Tibial nerve (tissue), 4 donors: ENCODE measurements at regions not wholly inside any gene's neighbourhood (a gene's known extent, or its start where the extent isn't known, plus 50 kb on each side); places are given as distances from the start of the nearest gene placed in this dataset.

Experiments
- DNase-seq, 2 donors: peaks; one replicate each; pipeline ENCODE4 v3.0.0-alpha.2; 2019; ENCODE audit warnings: low spot score in 2 of 2
- H3K27ac ChIP-seq, 4 donors: fragments of 200-600 bp; sonication (generic) in 3 of 4; one replicate each; pipeline ENCODE4 v1.5.1; 2017 to 2019; ENCODE audit warnings: mild to moderate bottlenecking in 1 of 4
- H3K27me3 ChIP-seq, 2 donors: fragments of 200-600 bp; sonication (generic) in 1 of 2; one replicate each; pipeline versions ENCODE4 v1.5.1 to v1.6.0; 2017 to 2019
- H3K36me3 ChIP-seq, 3 donors: fragments of 200-600 bp; sonication (generic); one replicate each; pipeline ENCODE4 v1.5.1; 2018 to 2019
- H3K4me1 ChIP-seq, 4 donors: fragments of 200-600 bp; sonication (generic) in 3 of 4; one replicate each; pipeline ENCODE4 v1.5.1; 2017 to 2019
- H3K4me3 ChIP-seq, 4 donors: fragments of 200-600 bp; sonication (generic) in 3 of 4; one replicate each; pipeline ENCODE4 v1.5.1; 2017 to 2019; ENCODE audit warnings: mild to moderate bottlenecking in 1 of 4, moderate library complexity in 1 of 4
- H3K9me3 ChIP-seq, 4 donors: fragments of 200-600 bp; sonication (generic) in 3 of 4; one replicate each; pipeline ENCODE4 v1.5.1; 2017 to 2019
- EP300 ChIP-seq, 2 donors: sonication (generic); formaldehyde crosslinking; IDR thresholded peaks; one replicate each; pipeline ENCODE4 v1.6.1; 2017; ENCODE audit warnings: antibody characterized with exemption in 2 of 2, mild to moderate bottlenecking in 1 of 2
- POLR2A ChIP-seq, 2 donors: fragments of 450-650 bp; IDR thresholded peaks; one replicate each; pipeline ENCODE4 v1.6.1; 2017; ENCODE audit warnings: antibody characterized with exemption in 2 of 2, mild to moderate bottlenecking in 2 of 2, moderate library complexity in 2 of 2
- WGBS, 2 donors: methylation state at CpG; one replicate each; pipeline ENCODE4 v1.1.5; 2018; 5-methylcytosine and 5-hydroxymethylcytosine counted together
- TF ChIP-seq, protein P1 (sequence below), 5 experiments: fragments of 200-600 bp in 3 of 5; fragments of 450-650 bp in 2 of 5; sonication (generic) in 3 of 5; IDR thresholded peaks; one replicate each; pipeline ENCODE4 v1.5.1; 2016 to 2019; ENCODE audit warnings: antibody characterized with exemption in 5 of 5, mild to moderate bottlenecking in 3 of 5, moderate library complexity in 2 of 5

DNA sequence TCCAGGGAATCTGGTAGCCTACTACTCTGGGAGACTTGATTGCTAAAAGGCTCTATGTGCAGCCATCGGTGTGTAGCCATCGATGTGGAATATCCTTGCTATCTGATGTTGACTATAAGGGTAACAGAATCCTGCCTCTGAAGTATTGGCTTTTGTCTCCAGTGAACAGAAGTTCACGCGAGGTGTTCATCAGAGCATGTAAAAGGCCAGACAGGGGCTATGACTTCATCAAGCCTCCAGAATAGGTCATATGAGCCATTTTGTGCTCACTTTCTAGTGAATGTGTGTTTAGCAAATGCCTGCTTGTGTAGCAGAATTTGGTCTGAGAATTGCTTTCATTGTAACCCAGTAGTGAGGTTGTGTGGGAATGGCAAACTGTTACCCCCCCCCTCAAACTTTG, 66.8 kb upstream of the RAD23B start:
- TF ChIP-seq, protein P1, sequence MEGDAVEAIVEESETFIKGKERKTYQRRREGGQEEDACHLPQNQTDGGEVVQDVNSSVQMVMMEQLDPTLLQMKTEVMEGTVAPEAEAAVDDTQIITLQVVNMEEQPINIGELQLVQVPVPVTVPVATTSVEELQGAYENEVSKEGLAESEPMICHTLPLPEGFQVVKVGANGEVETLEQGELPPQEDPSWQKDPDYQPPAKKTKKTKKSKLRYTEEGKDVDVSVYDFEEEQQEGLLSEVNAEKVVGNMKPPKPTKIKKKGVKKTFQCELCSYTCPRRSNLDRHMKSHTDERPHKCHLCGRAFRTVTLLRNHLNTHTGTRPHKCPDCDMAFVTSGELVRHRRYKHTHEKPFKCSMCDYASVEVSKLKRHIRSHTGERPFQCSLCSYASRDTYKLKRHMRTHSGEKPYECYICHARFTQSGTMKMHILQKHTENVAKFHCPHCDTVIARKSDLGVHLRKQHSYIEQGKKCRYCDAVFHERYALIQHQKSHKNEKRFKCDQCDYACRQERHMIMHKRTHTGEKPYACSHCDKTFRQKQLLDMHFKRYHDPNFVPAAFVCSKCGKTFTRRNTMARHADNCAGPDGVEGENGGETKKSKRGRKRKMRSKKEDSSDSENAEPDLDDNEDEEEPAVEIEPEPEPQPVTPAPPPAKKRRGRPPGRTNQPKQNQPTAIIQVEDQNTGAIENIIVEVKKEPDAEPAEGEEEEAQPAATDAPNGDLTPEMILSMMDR (IDR thresholded peaks at IDR 0.05): no peak
- TF ChIP-seq POLR2A (IDR thresholded peaks at IDR 0.05) (no peak), EP300 (IDR thresholded peaks at IDR 0.05) (no peak)
- Histone ChIP-seq H3K36me3 (no peaks in the 10 kb centered on the region), H3K4me3 (no peak overlapping the region), H3K4me1 (peaks cover 0 to 3% (median 0%) of the 10 kb centered on the region in 4 donors), H3K9me3 (no peaks in the 10 kb centered on the region), H3K27me3 (no peaks in the 10 kb centered on the region), H3K27ac (no peak overlapping the region)
- DNase-seq: no peak
- 98 to 99% methylated on average over 4 of the region's 4 CpGs for WGBS, 2 donors

DNA sequence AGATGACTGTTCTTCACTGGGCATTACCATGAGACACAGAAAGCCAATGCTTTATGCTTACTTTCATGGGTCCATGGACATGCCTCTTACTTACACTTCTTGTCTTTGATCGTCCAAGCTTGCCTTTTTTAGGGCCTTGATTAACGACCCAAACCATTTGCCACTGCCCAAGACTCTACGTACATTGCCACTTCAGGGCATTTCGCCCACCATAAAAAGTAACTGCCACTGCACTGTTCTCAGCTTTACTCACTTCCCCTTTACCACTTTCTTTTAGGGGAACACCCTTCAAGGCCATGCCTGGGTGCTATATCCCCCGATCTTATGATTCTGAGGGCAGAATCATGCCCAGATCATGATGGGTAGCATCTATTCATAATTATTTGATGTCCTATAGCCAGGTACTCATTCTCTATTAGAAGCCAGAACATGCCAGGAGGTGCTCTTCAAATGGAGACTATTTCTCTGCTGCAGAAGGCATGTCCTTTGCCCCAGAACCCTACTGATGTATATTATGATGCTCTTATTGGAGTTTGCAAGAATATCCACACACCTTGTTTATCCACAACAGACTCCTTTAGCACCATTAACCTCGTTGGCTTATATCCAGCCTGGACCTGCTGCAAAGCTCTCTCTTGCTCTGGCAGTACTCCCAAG, 64.1 kb upstream of the RAD23B start:
- Histone ChIP-seq H3K4me1 (no peaks in the 10 kb centered on the region), H3K27ac (no peak overlapping the region), H3K36me3 (no peaks in the 10 kb centered on the region), H3K27me3 (no peaks in the 10 kb centered on the region), H3K4me3 (no peak overlapping the region), H3K9me3 (no peaks in the 10 kb centered on the region)
- no peak for DNase-seq
- WGBS, 2 donors: 73 to 76% methylated on average over 6 of the region's 6 CpGs
- TF ChIP-seq EP300 (IDR thresholded peaks at IDR 0.05) (no peak), POLR2A (IDR thresholded peaks at IDR 0.05) (no peak)

DNA sequence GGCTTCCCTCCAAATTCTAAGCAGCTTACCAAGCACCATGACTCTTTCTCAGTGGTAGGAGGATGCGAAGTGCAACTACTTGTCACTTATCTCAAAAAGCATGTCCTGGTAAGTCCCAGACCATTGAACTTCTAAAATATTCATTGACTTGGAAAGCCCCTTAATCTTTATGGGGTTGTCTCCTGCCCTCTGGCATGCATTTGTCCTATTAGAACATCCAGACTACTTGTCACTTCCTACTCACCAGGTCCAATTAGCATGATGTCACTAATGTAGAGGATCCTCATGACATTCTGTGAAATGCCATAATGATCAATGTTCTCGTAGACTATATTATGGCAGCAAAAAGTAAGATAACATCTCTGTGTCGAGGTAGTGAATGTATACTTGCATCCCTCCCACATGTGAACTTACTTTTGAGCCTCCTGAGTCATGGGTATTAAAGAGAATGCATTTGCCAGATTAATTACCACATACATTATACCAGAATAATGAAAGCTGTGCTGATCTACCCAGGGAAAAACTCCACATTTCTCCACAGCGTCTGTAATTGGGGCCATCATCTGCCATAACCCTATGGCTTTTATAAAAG, 63.5 kb upstream of the RAD23B start:
- WGBS, 2 donors: 89 to 92% methylated on average over 4 of the region's 4 CpGs
- Histone ChIP-seq H3K36me3 (no peaks in the 10 kb centered on the region), H3K9me3 (no peaks in the 10 kb centered on the region), H3K27ac (no peak overlapping the region), H3K27me3 (no peaks in the 10 kb centered on the region), H3K4me3 (no peak overlapping the region), H3K4me1 (no peaks in the 10 kb centered on the region)
- TF ChIP-seq POLR2A (IDR thresholded peaks at IDR 0.05): no peak
- TF ChIP-seq EP300 (IDR thresholded peaks at IDR 0.05): no peak
- TF ChIP-seq, protein P1 (IDR thresholded peaks at IDR 0.05): no peak
- no peak for DNase-seq

DNA sequence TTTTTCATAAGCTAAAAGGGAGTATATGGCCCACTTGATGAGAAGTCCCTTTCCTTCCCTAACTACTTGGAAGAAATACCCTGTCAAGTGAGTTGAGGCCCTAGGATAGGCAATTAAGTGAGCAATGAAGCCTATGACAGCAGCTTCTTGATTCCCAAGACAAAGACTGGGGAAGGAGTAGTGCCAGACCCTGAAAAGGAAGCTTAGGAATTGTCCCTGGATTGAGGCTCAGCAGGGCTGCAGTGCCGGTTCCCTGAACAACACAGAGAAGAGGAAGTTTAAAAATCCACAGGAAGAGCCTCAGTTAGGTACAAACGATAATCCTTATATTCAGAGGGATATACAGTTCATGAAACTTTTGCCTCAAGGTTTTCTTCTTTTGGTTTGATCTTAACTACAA, 61.8 kb upstream of the RAD23B start:
- Histone ChIP-seq H3K4me3 (no peak overlapping the region), H3K4me1 (no peaks in the 10 kb centered on the region), H3K9me3 (no peaks in the 10 kb centered on the region), H3K27ac (no peak overlapping the region), H3K36me3 (no peaks in the 10 kb centered on the region), H3K27me3 (no peaks in the 10 kb centered on the region)
- TF ChIP-seq EP300 (IDR thresholded peaks at IDR 0.05): no peak
- TF ChIP-seq, protein P1 (IDR thresholded peaks at IDR 0.05): no peak
- DNase-seq: no peak
- 29 to 42% methylated on average over 2 of the region's 2 CpGs for WGBS, 2 donors

DNA sequence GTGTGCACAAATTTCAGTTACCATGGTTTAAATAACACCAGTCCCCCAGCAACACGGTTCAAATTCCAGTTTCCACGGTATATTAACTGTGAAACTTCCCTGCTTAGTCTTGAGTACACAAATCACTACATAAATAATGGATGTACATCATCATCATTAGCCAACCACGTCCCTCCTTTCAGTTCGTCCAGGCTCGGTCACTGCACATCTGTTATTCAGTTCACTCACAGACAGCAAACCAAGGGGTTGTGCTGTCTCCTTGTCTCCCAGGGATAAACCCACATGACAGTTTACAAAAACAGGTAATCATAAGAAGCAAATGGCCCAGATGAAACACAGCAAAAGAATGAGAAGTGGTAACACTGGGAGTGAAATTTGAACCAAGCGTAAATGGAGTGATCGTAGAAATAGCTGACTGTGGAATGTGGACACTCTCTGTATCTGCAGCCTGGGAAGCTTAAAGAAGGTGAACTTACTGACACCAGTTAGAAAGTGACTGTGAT, 61.0 kb upstream of the RAD23B start:
- H3K36me3 ChIP-seq: no peaks in the 10 kb centered on the region
- TF ChIP-seq POLR2A (IDR thresholded peaks at IDR 0.05): no peak
- TF ChIP-seq, protein P1 (IDR thresholded peaks at IDR 0.05): no peak
- no peak for TF ChIP-seq EP300 (IDR thresholded peaks at IDR 0.05)
- H3K9me3 ChIP-seq: no peaks in the 10 kb centered on the region
- no peaks in the 10 kb centered on the region for H3K27me3 ChIP-seq
- no peak for DNase-seq
- 47 to 50% methylated on average over 7 of the region's 7 CpGs for WGBS, 2 donors
- no peak overlapping the region for H3K27ac ChIP-seq
- no peak overlapping the region for H3K4me3 ChIP-seq
- H3K4me1 ChIP-seq: no peaks in the 10 kb centered on the region
